A673 (cell line): ENCODE measurements at regions not wholly inside any gene's neighbourhood (a gene's known extent, or its start where the extent isn't known, plus 50 kb on each side); places are given as distances from the start of the nearest gene placed in this dataset.

Experiments
- BruUV-seq: library from RNA; stranded (reverse); fragments of 400-500 nt; replicated peaks from 2 replicates; lab custom pipeline; 2021; lab: Mats Ljungman, UMichigan
- CTCF ChIA-PET: fragments of 300-600 bp; sonication (Branson Sonifier 250); formaldehyde crosslinking; loops from one replicate; lab custom pipeline; 2022; ENCODE audit warnings: antibody characterized with exemption; lab: Charles Lee
- POLR2A ChIA-PET: fragments of 300-600 bp; sonication (Branson Sonifier 250); formaldehyde crosslinking; loops from one replicate; lab custom pipeline; 2022; ENCODE audit warnings: antibody characterized with exemption; ENCODE audit not compliant: low non-redundant PET; lab: Charles Lee
- DNase-seq: peaks from one replicate; pipeline ENCODE4 v3.0.0-alpha.2; 2015; ENCODE audit warnings: low spot score
- H3K27ac ChIP-seq: fragments of 200-600 bp; sonication (generic); 2 replicates; pipeline ENCODE4 v1.5.1; 2016; ENCODE audit warnings: mixed run types, low read depth, mild to moderate bottlenecking, mixed read lengths, antibody characterized with exemption, low read length; ENCODE audit not compliant: poor library complexity, severe bottlenecking
- H3K27me3 ChIP-seq: fragments of 200-600 bp; sonication (generic); replicated peaks from 2 replicates; pipeline ENCODE4 v1.6.1; 2017; ENCODE audit warnings: mixed run types, low read depth, mild to moderate bottlenecking, mixed read lengths, antibody characterized with exemption, low read length; ENCODE audit not compliant: insufficient read depth, poor library complexity
- H3K36me3 ChIP-seq: fragments of 200-600 bp; sonication (generic); 2 replicates; pipeline ENCODE4 v1.6.1; 2016; ENCODE audit warnings: mixed run types, mild to moderate bottlenecking, mixed read lengths, antibody characterized with exemption, low read length; ENCODE audit not compliant: insufficient read depth, poor library complexity, severe bottlenecking
- H3K4me1 ChIP-seq: fragments of 200-600 bp; sonication (generic); 2 replicates; pipeline ENCODE4 v1.6.1; 2017; ENCODE audit warnings: mixed run types, mild to moderate bottlenecking, mixed read lengths, antibody characterized with exemption, low read length; ENCODE audit not compliant: insufficient read depth, poor library complexity, severe bottlenecking
- H3K4me3 ChIP-seq: fragments of 200-600 bp; sonication (generic); 2 replicates; pipeline ENCODE4 v1.5.1; 2016; ENCODE audit warnings: low read depth, mixed run types, mild to moderate bottlenecking, mixed read lengths, low read length; ENCODE audit not compliant: poor library complexity, severe bottlenecking
- H3K9me3 ChIP-seq: fragments of 200-600 bp; sonication (generic); 2 replicates; pipeline ENCODE4 v1.6.1; 2016; ENCODE audit warnings: mixed run types, low read depth, mild to moderate bottlenecking, mixed read lengths, antibody characterized with exemption, low read length; ENCODE audit not compliant: poor library complexity, severe bottlenecking
- EZH2 ChIP-seq: fragments of 200-600 bp; sonication (generic); IDR thresholded peaks from 2 replicates; pipeline ENCODE4 v1.6.1; 2017; ENCODE audit warnings: borderline replicate concordance, low read depth, mild to moderate bottlenecking, mixed read lengths, antibody characterized with exemption, low read length; ENCODE audit not compliant: poor library complexity, severe bottlenecking
- intact Hi-C: fragments of 100-400 bp; cut with micrococcal nuclease; formaldehyde crosslinking; loops from one replicate; pipeline ENCODE4 v1.10.0; 2022; ENCODE audit not compliant: unreplicated experiment
- TF ChIP-seq, protein P1 (sequence below): fragments of 300-800, 200-600 bp; sonication (generic); conservative IDR thresholded peaks from 2 replicates; pipeline ENCODE4 v1.5.1; 2017; ENCODE audit warnings: low read depth, mild to moderate bottlenecking, antibody characterized with exemption, low read length, moderate library complexity, mixed read lengths

DNA sequence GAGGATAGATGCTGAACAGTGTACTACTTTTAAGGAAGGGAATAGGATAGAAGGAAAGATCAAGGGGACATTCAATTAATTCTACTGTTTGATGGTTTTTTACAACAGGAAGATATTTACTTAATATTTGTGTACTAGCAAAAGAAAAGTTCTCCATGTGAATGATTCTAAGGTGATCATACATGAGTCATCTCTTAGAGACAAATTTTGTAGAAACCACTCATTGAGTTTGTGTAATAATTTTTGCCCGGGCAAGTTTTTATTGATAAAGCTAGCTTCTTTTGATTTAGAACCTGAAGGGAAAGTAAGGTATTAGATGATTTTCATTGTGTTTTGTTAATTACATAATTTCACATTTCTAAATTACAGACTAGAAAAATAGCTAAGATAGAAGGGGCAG, 172.8 kb upstream of the PSMD7 start:
- no peak for DNase-seq
- H3K4me3 ChIP-seq = no peak overlapping the region
- no peak overlapping the region for H3K27ac ChIP-seq
- TF ChIP-seq EZH2 = no peak
- TF ChIP-seq, protein P1, sequence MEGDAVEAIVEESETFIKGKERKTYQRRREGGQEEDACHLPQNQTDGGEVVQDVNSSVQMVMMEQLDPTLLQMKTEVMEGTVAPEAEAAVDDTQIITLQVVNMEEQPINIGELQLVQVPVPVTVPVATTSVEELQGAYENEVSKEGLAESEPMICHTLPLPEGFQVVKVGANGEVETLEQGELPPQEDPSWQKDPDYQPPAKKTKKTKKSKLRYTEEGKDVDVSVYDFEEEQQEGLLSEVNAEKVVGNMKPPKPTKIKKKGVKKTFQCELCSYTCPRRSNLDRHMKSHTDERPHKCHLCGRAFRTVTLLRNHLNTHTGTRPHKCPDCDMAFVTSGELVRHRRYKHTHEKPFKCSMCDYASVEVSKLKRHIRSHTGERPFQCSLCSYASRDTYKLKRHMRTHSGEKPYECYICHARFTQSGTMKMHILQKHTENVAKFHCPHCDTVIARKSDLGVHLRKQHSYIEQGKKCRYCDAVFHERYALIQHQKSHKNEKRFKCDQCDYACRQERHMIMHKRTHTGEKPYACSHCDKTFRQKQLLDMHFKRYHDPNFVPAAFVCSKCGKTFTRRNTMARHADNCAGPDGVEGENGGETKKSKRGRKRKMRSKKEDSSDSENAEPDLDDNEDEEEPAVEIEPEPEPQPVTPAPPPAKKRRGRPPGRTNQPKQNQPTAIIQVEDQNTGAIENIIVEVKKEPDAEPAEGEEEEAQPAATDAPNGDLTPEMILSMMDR = no peak
- no peaks in the 10 kb centered on the region for H3K4me1 ChIP-seq
- ChIA-PET POLR2A (interaction anchor here (0.5 kb wide), 1 partner anchor 207 kb away, joined by 4 read pairs; no protein-coding TSS in a partner anchor), CTCF (no interaction called here)
- BruUV-seq = no TSS peak
- intact Hi-C loops = no loop called here
- peaks cover 18% of the 10 kb centered on the region for H3K27me3 ChIP-seq
- peaks cover 3% of the 10 kb centered on the region for H3K9me3 ChIP-seq
- H3K36me3 ChIP-seq = no peaks in the 10 kb centered on the region

- TF ChIP-seq EZH2 = no peak
Observed at GRCh38 chr16:74123195-74123594, 173.4 kb upstream of the PSMD7 start.

GRCh38 chr16:74117798-74118197, 178.8 kb upstream of the PSMD7 start:
- intact Hi-C loops = no loop called here
- H3K27ac ChIP-seq = no peak overlapping the region
- no peak for TF ChIP-seq EZH2
- TF ChIP-seq, protein P1 = no peak
- DNase-seq = no peak
- H3K9me3 ChIP-seq = no peaks in the 10 kb centered on the region
- BruUV-seq = no TSS peak
- H3K36me3 ChIP-seq = no peaks in the 10 kb centered on the region
- POLR2A ChIA-PET = no interaction called here
- CTCF ChIA-PET = no interaction called here
- no peaks in the 10 kb centered on the region for H3K4me1 ChIP-seq
- no peaks in the 10 kb centered on the region for H3K27me3 ChIP-seq
- no peak overlapping the region for H3K4me3 ChIP-seq

More at GRCh38 chr16:74123195-74123594, 173.4 kb upstream of the PSMD7 start:
- no TSS peak for BruUV-seq
- DNase-seq = no peak
- Histone ChIP-seq H3K4me3 (no peak overlapping the region), H3K4me1 (no peaks in the 10 kb centered on the region), H3K27me3 (peaks cover 18% of the 10 kb centered on the region), H3K9me3 (peaks cover 3% of the 10 kb centered on the region), H3K27ac (no peak overlapping the region), H3K36me3 (no peaks in the 10 kb centered on the region)
- ChIA-PET CTCF (no interaction called here), POLR2A (no interaction called here)
- intact Hi-C loops = no loop called here

DNA sequence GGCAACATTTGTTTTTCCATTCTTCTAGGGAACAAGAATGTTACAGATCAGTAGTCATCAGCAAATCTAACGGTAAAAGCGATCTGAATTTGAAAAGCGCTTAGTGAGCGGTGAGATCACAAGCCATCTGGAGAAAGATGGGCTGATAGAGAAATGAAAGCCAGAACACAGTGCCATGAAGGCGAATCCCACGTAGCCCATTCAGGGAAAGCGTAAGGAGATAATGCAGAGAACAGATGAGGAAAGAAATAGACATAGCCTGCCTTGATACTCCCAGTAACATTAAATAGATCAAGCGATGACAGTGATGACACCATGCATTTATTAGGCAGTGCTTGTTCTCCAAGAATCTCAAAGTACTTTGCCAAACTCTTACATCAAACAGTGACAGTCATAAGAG, 183.1 kb upstream of the PSMD7 start:
- POLR2A ChIA-PET = no interaction called here
- no peak for DNase-seq
- CTCF ChIA-PET = no interaction called here
- intact Hi-C loops = no loop called here
- no peaks in the 10 kb centered on the region for H3K27me3 ChIP-seq
- H3K4me1 ChIP-seq = no peaks in the 10 kb centered on the region
- no peak overlapping the region for H3K27ac ChIP-seq
- no peaks in the 10 kb centered on the region for H3K9me3 ChIP-seq
- TF ChIP-seq EZH2 = no peak
- TF ChIP-seq, protein P1 = no peak
- H3K4me3 ChIP-seq = no peak overlapping the region
- BruUV-seq = no TSS peak
- no peaks in the 10 kb centered on the region for H3K36me3 ChIP-seq
